Right lobe of liver (tissue), 4 donors: ENCODE measurements at regions not wholly inside any gene's neighbourhood (a gene's known extent, or its start where the extent isn't known, plus 50 kb on each side); places are given as distances from the start of the nearest gene placed in this dataset.

Source experiments
- CTCF ChIP-seq, 4 donors: fragments of 200-600 bp in 3 of 4; fragments of 450-650 bp in 1 of 4; IDR thresholded peaks; one replicate each; pipeline versions ENCODE4 v1.5.1 to v1.8.0; 2016 to 2022; ENCODE audit warnings: antibody characterized with exemption in 4 of 4, mild to moderate bottlenecking in 2 of 4
- POLR2A ChIP-seq: fragments of 450-650 bp; IDR thresholded peaks from one replicate; pipeline ENCODE4 v1.6.1; 2017; ENCODE audit warnings: antibody characterized with exemption, mild to moderate bottlenecking
- donor health status: DM: no; HTN: no; CAD: no.
- donor health status: DM: no; HTN: no; CAD: no.
- donor health status: DM: no; HTN: yes; CAD: no.

DNA sequence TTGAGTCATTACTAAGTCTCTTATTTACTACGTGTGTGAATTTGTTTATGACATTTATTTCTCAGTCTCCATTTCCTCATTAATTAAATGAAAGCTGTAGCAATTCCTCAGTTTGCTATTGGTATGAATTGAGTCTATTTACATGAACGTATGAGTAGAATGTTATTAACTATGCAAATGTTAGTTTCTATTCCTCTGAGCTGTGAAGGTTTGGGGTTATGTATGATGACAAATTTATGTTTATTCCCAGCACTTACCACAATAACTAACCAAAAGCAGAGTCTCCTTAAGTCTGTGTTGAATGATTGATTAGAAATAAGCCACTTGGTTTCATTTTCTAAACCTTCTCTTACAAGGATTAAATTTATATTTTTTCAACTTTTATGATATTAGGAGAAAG lies 1340.9 kb downstream of the FSCB start:
- TF ChIP-seq CTCF (IDR thresholded peaks at IDR 0.05) (no peak), POLR2A (no peak)
